Activated naive CD8-positive, alpha-beta T cell treated with anti-CD3 and anti-CD28 coated beads for 36 hours (primary cell): ENCODE measurements at regions not wholly inside any gene's neighbourhood (a gene's known extent, or its start where the extent isn't known, plus 50 kb on each side); places are given as distances from the start of the nearest gene placed in this dataset.

ENCODE experiments used
- DNase-seq: peaks from one replicate; pipeline ENCODE4 v3.0.0; 2021
- H3K27ac Mint-ChIP-seq: one replicate; pipeline ENCODE4 v1.8.0; 2022; ENCODE audit warnings: mild to moderate bottlenecking, moderate library complexity, mixed read lengths
- H3K27me3 Mint-ChIP-seq: one replicate; pipeline ENCODE4 v1.8.0; 2022; ENCODE audit warnings: mild to moderate bottlenecking, mixed read lengths
- H3K36me3 Mint-ChIP-seq: one replicate; pipeline ENCODE4 v1.8.0; 2021; ENCODE audit warnings: mild to moderate bottlenecking, mixed read lengths
- H3K4me1 Mint-ChIP-seq: one replicate; pipeline ENCODE4 v1.8.0; 2021; ENCODE audit warnings: mixed read lengths
- H3K4me3 Mint-ChIP-seq: one replicate; pipeline ENCODE4 v1.8.0; 2022; ENCODE audit warnings: mild to moderate bottlenecking, moderate library complexity, mixed read lengths
- H3K9me3 Mint-ChIP-seq: one replicate; pipeline ENCODE4 v1.8.0; 2022; ENCODE audit warnings: mixed read lengths

- Mint-ChIP-seq H3K27ac (no peak overlapping the region), H3K27me3 (peaks cover 9% of the 10 kb centered on the region), H3K9me3 (no peaks in the 10 kb centered on the region), H3K36me3 (no peaks in the 10 kb centered on the region), H3K4me1 (no peaks in the 10 kb centered on the region), H3K4me3 (no peak overlapping the region)
- no peak for DNase-seq
These were observed 567.5 kb downstream of the TBC1D22A start for GRCh38 chr22:47329727-47330650.

DNA sequence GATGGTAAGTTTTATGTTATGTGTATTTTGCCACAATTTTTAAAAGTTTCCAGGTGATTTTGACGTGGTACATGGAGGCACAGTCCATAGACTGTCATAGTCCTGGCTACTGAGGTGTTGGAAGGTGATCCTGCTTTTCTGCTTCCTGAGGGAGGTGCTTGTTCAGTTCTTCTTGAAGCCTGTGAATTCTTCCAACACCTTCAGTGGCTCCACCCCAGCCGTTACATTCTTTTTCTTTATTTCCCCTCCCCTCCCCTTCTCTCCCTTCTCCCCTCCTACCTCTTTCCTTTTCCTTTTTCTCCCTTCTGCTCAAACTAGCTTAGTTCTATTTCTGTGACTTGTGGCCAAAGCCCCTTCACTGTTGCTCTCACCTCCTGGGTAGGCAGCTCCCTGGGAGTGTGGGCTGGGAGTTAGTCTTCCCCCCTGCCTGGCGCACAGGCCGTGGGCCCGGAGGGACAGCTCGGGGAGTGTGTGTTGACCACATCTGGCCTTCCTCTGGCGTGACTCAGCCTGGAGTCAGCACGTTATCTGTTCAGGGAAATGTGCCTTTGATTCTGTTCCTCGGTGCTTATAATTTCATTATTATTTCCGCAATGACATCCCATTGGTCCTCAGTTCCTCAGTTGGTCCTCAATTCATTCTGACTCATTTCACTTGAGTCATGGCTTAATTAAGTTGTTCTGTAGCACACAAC is 566.2 kb downstream of the TBC1D22A start:
- Mint-ChIP-seq H3K27ac (no peak overlapping the region), H3K4me3 (no peak overlapping the region), H3K4me1 (no peaks in the 10 kb centered on the region), H3K27me3 (peaks cover 9% of the 10 kb centered on the region), H3K36me3 (no peaks in the 10 kb centered on the region), H3K9me3 (no peaks in the 10 kb centered on the region)
- no peak for DNase-seq

DNA sequence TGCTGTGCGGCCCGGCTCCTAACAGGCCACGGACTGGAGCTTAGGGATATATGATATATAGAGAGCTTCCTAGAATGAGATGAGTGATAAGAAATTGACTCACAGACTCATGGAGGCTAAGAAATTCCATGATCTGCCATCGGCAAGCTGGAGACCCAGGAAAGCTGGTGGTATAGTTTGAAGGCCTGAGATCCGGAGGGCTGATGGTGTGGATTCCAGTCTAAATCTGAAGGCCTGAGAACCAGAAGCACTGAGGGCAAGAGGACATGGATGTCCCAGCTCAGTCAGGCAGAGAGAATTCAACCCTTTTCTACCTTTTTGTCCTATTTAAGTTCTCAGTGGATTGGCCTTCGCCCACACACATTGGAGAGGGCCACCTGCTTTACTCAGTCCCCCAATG is 564.8 kb downstream of the TBC1D22A start:
- Mint-ChIP-seq H3K4me3 (no peak overlapping the region), H3K4me1 (no peaks in the 10 kb centered on the region), H3K27me3 (peaks cover 13% of the 10 kb centered on the region), H3K9me3 (peaks cover 2% of the 10 kb centered on the region), H3K36me3 (no peaks in the 10 kb centered on the region), H3K27ac (no peak overlapping the region)
- no peak for DNase-seq

DNA sequence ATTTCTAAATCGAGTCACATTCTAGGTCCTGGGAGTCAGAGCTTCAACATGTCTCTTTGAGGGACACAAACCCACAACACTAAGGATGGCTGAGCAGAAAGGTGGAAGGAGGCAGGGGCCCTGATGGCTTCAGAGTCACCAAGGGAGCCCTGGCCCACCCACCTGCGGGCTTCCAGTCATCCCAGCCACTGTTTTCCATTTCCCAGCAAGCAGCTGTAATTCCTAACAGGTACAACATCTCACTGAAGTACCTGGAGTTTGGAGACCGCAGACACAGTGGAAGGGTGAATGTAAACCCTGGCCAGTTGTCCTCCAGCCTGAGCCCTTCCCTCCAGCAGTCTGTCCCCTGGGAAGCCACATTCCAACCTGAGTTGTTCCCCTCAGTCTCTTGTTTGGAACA is 562.8 kb downstream of the TBC1D22A start:
- Mint-ChIP-seq H3K9me3 (peaks cover 2% of the 10 kb centered on the region), H3K4me1 (no peaks in the 10 kb centered on the region), H3K27me3 (peaks cover 8% of the 10 kb centered on the region), H3K36me3 (no peaks in the 10 kb centered on the region), H3K4me3 (no peak overlapping the region), H3K27ac (no peak overlapping the region)
- DNase-seq = no peak

DNA sequence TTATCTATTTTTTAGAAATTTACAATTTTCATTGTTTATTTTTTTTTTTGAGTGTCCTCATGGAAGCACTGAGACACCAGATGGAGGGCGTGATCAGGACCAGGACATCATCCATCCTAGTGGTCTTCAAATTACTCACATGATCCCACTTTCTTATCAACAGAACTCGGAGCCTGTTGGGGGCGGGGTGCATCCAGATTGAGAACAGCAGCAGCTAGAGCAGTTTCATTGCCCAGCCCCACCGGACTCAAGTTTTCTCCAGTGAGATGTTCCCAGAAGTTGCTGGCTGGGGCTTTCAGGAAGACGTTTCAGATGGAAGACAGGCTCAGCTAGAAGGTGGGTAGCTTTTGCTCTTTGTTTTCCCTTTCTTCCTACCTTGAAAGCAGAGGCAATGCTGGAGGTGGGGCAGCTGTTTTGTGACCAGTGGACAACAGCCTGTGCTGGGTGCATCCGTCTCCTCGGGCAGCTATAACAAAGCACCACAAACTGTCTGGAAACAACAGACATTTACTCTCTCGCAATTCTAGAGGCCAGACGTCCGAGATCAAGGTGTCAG is 562.1 kb downstream of the TBC1D22A start:
- no peaks in the 10 kb centered on the region for H3K36me3 Mint-ChIP-seq
- peaks cover 2% of the 10 kb centered on the region for H3K9me3 Mint-ChIP-seq
- no peak overlapping the region for H3K27ac Mint-ChIP-seq
- no peak overlapping the region for H3K4me3 Mint-ChIP-seq
- H3K27me3 Mint-ChIP-seq = peaks cover 4% of the 10 kb centered on the region
- no peaks in the 10 kb centered on the region for H3K4me1 Mint-ChIP-seq
- no peak for DNase-seq

- Mint-ChIP-seq H3K4me1 (no peaks in the 10 kb centered on the region), H3K27ac (no peak overlapping the region), H3K4me3 (no peak overlapping the region), H3K27me3 (peaks cover 7% of the 10 kb centered on the region), H3K9me3 (peaks cover 2% of the 10 kb centered on the region), H3K36me3 (no peaks in the 10 kb centered on the region)
- DNase-seq = no peak
These were observed 561.1 kb downstream of the TBC1D22A start for GRCh38 chr22:47323518-47323917.

DNA sequence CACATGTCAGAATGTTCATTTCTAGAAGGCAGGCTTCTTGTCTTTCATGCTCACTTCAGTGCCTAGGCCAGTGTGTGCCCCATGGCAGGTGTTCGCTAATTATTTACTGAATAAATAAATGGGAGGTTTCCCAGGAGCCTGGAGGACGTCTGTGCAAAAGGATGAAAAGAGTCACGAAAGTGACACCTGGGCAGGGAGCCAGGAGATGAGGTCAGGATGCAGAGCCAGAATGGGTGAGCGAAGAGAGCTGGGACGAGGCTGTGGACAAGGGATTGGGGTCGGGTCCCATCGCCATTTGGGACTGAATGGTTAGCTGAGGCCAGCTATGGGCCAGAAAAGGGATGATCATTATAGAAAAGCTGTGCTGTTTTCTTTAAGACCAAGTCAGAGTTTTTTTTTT is 560.4 kb downstream of the TBC1D22A start:
- no peaks in the 10 kb centered on the region for H3K4me1 Mint-ChIP-seq
- no peaks in the 10 kb centered on the region for H3K36me3 Mint-ChIP-seq
- H3K4me3 Mint-ChIP-seq = no peak overlapping the region
- H3K27me3 Mint-ChIP-seq = peaks cover 11% of the 10 kb centered on the region
- H3K27ac Mint-ChIP-seq = no peak overlapping the region
- DNase-seq = no peak
- H3K9me3 Mint-ChIP-seq = peaks cover 2% of the 10 kb centered on the region

DNA sequence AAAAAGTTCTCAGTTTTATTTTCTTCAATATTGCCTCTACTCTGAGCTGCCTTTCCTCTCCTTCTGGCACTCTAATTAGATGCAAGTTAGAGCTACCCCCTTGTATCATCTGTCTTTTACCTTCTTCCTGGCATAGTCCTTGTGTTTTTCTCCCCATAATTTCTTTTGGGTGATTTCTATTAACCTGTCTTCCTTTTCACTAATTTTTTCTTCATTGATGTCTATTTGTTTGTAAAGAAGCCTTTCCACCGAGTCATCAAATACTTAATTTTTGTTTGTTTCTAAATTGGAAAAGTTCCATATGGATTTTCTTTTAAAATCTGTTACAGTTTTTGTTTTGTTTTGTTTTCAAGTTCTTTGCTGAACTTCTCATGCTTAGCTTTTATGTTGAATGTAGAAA is 558.1 kb downstream of the TBC1D22A start:
- H3K36me3 Mint-ChIP-seq = no peaks in the 10 kb centered on the region
- no peak for DNase-seq
- H3K4me3 Mint-ChIP-seq = no peak overlapping the region
- H3K27ac Mint-ChIP-seq = no peak overlapping the region
- H3K4me1 Mint-ChIP-seq = no peaks in the 10 kb centered on the region
- peaks cover 2% of the 10 kb centered on the region for H3K9me3 Mint-ChIP-seq
- peaks cover 19% of the 10 kb centered on the region for H3K27me3 Mint-ChIP-seq

DNA sequence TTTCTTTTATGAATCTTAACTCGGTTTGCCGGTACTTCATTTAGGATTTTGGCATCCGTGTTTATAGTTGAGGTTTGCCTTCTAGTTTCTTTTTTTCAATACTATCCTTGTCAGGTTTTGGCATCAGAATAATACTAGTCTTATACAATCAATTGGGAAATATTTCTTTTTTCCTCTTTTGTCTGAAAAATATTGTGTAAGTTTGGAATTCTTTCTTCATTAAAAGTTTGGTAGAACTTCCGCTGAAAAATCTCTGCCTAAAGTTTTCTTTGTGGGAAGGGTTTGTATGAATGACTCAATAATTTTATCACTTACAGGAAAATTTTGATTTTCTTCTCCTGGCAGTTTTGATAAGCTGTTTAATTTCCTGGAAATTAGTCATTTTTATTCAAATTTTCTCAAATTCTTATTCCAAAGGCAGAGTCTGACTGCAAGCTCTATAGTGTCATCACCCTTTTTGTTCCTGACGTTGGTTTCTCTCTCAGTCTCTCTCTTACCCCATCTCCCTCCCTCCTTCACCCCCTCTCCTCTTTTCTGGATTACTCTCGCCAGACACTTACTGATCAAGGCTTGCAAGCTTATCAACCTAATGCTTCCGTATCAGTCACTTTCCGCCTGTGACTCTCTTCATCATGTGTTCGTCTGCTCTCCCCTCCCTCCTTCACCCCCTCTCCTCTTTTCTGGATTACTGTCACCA is 555.7 kb downstream of the TBC1D22A start:
- Mint-ChIP-seq H3K4me3 (no peak overlapping the region), H3K27ac (no peak overlapping the region), H3K4me1 (no peaks in the 10 kb centered on the region), H3K27me3 (peaks cover 33% of the 10 kb centered on the region), H3K9me3 (peaks cover 8% of the 10 kb centered on the region), H3K36me3 (no peaks in the 10 kb centered on the region)
- DNase-seq = no peak

GRCh38 chr22:47315862-47316419 is 553.5 kb downstream of the TBC1D22A start:
- Mint-ChIP-seq H3K27me3 (peaks cover 36% of the 10 kb centered on the region), H3K4me1 (no peaks in the 10 kb centered on the region), H3K4me3 (no peak overlapping the region), H3K27ac (no peak overlapping the region), H3K36me3 (no peaks in the 10 kb centered on the region), H3K9me3 (peaks cover 6% of the 10 kb centered on the region)
- no peak for DNase-seq

DNA sequence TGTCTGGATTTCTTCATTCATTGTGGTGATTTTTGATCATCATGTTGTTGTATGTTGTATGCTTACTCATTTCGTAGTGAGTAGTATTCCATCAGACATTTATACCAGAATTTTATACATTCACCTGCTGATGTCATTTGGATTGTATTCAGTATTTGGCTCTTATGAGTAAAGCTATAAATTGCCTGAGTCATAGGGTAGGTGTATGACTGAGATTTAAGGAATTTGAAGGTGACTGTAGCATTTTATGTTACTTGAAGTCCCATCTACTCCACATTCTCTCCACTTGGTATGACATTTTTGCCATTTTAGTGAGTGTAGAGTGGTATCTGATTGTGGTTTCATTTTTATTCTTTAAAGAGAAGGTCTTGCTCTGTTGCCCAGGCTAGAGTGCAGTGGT is 548.2 kb downstream of the TBC1D22A start:
- Mint-ChIP-seq H3K36me3 (no peaks in the 10 kb centered on the region), H3K27ac (no peak overlapping the region), H3K4me3 (no peak overlapping the region), H3K4me1 (no peaks in the 10 kb centered on the region), H3K9me3 (peaks cover 14% of the 10 kb centered on the region), H3K27me3 (peaks cover 21% of the 10 kb centered on the region)
- DNase-seq = no peak

DNA sequence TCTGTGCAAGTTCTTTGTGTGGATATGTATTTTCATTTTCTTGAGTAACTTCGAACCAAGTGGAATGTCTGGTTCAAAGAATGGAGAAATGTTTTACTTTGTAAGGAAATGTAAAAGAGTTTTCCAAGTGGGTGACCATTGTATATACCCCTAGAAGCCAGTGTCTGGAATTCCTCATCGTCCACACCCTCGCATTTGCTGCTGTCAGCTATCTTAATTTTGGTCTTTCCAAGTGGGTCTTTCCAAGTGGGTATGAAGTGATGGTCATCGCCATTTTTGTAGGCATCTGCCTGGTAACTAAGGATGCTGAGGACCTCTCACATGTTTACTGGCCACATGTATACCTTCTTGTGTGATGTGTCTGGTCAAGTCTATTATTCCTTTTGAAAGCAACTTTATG is 547.5 kb downstream of the TBC1D22A start:
- no peak for DNase-seq
- Mint-ChIP-seq H3K27me3 (peaks cover 19% of the 10 kb centered on the region), H3K27ac (no peak overlapping the region), H3K36me3 (no peaks in the 10 kb centered on the region), H3K9me3 (peaks cover 12% of the 10 kb centered on the region), H3K4me3 (no peak overlapping the region), H3K4me1 (no peaks in the 10 kb centered on the region)

DNA sequence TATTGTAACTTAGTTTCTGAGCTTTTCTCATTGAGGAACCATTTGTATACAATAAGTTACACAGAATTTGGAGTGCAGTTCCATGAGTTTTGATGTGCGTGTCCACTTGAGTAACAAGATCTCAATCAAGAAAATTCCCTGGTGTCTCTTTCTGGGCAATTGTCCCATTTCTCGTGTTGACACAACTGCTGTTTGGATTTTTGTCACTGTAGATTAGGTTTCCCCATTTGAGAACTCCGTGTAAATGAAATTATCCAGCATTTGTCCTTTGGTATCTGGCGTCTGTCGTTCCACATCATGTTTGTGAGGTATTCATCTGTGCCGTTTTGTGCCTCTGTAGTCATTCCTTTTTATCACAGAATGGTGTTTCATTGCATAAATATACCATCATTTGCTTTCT is 547.0 kb downstream of the TBC1D22A start:
- H3K9me3 Mint-ChIP-seq = peaks cover 11% of the 10 kb centered on the region
- DNase-seq = no peak
- H3K27ac Mint-ChIP-seq = no peak overlapping the region
- peaks cover 14% of the 10 kb centered on the region for H3K27me3 Mint-ChIP-seq
- H3K36me3 Mint-ChIP-seq = no peaks in the 10 kb centered on the region
- H3K4me1 Mint-ChIP-seq = no peaks in the 10 kb centered on the region
- H3K4me3 Mint-ChIP-seq = no peak overlapping the region

- no peak overlapping the region for H3K27ac Mint-ChIP-seq
- H3K27me3 Mint-ChIP-seq = peaks cover 8% of the 10 kb centered on the region
- peaks cover 11% of the 10 kb centered on the region for H3K9me3 Mint-ChIP-seq
- H3K36me3 Mint-ChIP-seq = no peaks in the 10 kb centered on the region
- DNase-seq = no peak
- H3K4me1 Mint-ChIP-seq = no peaks in the 10 kb centered on the region
- H3K4me3 Mint-ChIP-seq = no peak overlapping the region
These were observed 546.4 kb downstream of the TBC1D22A start for GRCh38 chr22:47308886-47309285.

- Mint-ChIP-seq H3K4me3 (no peak overlapping the region), H3K9me3 (peaks cover 7% of the 10 kb centered on the region), H3K36me3 (no peaks in the 10 kb centered on the region), H3K27ac (no peak overlapping the region), H3K27me3 (peaks cover 7% of the 10 kb centered on the region), H3K4me1 (no peaks in the 10 kb centered on the region)
- DNase-seq = no peak
These were observed 545.4 kb downstream of the TBC1D22A start for GRCh38 chr22:47307822-47308221.
